GM10266 (cell line): ENCODE measurements at regions not wholly inside any gene's neighbourhood (a gene's known extent, or its start where the extent isn't known, plus 50 kb on each side); places are given as distances from the start of the nearest gene placed in this dataset.
A peak's percentile ranks its signal among the peaks of the same experiment; 100 is the strongest.

ENCODE experiments used
- DNase-seq: peaks from one replicate; pipeline ENCODE4 v3.0.0; 2012; ENCODE audit errors: extremely low spot score
- CTCF ChIP-seq: IDR thresholded peaks from 2 replicates; pipeline ENCODE4 v1.5.1; 2012; ENCODE audit warnings: mild to moderate bottlenecking, low read depth; ENCODE audit not compliant: control insufficient read depth, insufficient read depth; ENCODE audit errors: missing control alignments

GRCh38 chr6:168964138-168964835 is 289.4 kb downstream of the THBS2 start:
- no peak for DNase-seq
- TF ChIP-seq CTCF = no peak

- DNase-seq = no peak
- TF ChIP-seq CTCF = no peak
Observed at GRCh38 chr6:168962886-168963285, 290.8 kb downstream of the THBS2 start.

- no peak for DNase-seq
- TF ChIP-seq CTCF = no peak
Observed at GRCh38 chr6:168961264-168961656, 292.4 kb downstream of the THBS2 start.

- no peak for TF ChIP-seq CTCF
- DNase-seq = no peak
Observed at GRCh38 chr6:168960551-168961263, 292.9 kb downstream of the THBS2 start.

- no peak for TF ChIP-seq CTCF
- no peak for DNase-seq
Observed at GRCh38 chr6:168959696-168960095, 293.9 kb downstream of the THBS2 start.

GRCh38 chr6:168956884-168957730 is 296.5 kb downstream of the THBS2 start:
- peak; percentile 76 for TF ChIP-seq CTCF
- DNase-seq = peak; percentile 64
